ENCODE measurements at regions not wholly inside any gene's neighbourhood (a gene's known extent, or its start where the extent isn't known, plus 50 kb on each side); places are given as distances from the start of the nearest gene placed in this dataset.
"Not testable (repeated sequence)": the region's sequence is repeated elsewhere in the genome, so short reads cannot be mapped to it uniquely, and the experiment has no call there.

- no peaks in the 10 kb centered on the region for H4K20me1 ChIP-seq (ENCODE audit: insufficient read depth, low read length)
- H3K79me2 ChIP-seq (ENCODE audit: low read length) = no peaks in the 10 kb centered on the region
- no peaks in the 10 kb centered on the region for H3K9me2 ChIP-seq (replicated peaks; ENCODE audit: insufficient read depth, low read length)
- no peaks in the 10 kb centered on the region for H3F3A ChIP-seq (ENCODE audit: insufficient read depth, low read length)
- H3K4me2 ChIP-seq (ENCODE audit: low read depth, low read length) = no peak overlapping the region
- H3K9me3 ChIP-seq (replicated peaks; ENCODE audit: insufficient read depth, low read length) = no peaks in the 10 kb centered on the region
- H3K27me3 ChIP-seq (replicated peaks; ENCODE audit: insufficient read depth, low read length) = no peaks in the 10 kb centered on the region
- H3K27ac ChIP-seq (ENCODE audit: low read length) = no peak overlapping the region
- no peaks in the 10 kb centered on the region for H3K36me3 ChIP-seq (replicated peaks; ENCODE audit: insufficient read depth, low read length)
- H3K4me1 ChIP-seq (ENCODE audit: low read length) = no peaks in the 10 kb centered on the region
- H3K4me3 ChIP-seq (ENCODE audit: low read length) = no peak overlapping the region
- no peak for DNase-seq
- no peak for TF ChIP-seq CTCF (IDR thresholded peaks at IDR 0.05; ENCODE audit: low read length)
- TF ChIP-seq EZH2 (optimal IDR thresholded peaks at IDR 0.05; ENCODE audit: low read depth, low read length) = no peak
- TF ChIP-seq EZH2phosphoT487 (IDR thresholded peaks at IDR 0.05; ENCODE audit: low read length) = no peak
- H3K9ac ChIP-seq (ENCODE audit: low read length) = no peak overlapping the region
- H2AFZ ChIP-seq (ENCODE audit: low read length) = no peak overlapping the region
Observed at GRCh38 chr18:10252952-10253705, 201.3 kb upstream of the APCDD1 start.

GRCh38 chr18:10256276-10256675, 198.2 kb upstream of the APCDD1 start:
- H3K9ac ChIP-seq (ENCODE audit: low read length); H3K4me1 ChIP-seq (ENCODE audit: low read length); H3K27ac ChIP-seq (ENCODE audit: low read length); H3F3A ChIP-seq (ENCODE audit: insufficient read depth, low read length); H3K9me3 ChIP-seq (replicated peaks; ENCODE audit: insufficient read depth, low read length); H3K4me2 ChIP-seq (ENCODE audit: low read depth, low read length); H3K4me3 ChIP-seq (ENCODE audit: low read length); H4K20me1 ChIP-seq (ENCODE audit: insufficient read depth, low read length); H3K36me3 ChIP-seq (replicated peaks; ENCODE audit: insufficient read depth, low read length); DNase-seq; H3K27me3 ChIP-seq (replicated peaks; ENCODE audit: insufficient read depth, low read length); H2AFZ ChIP-seq (ENCODE audit: low read length); H3K79me2 ChIP-seq (ENCODE audit: low read length); H3K9me2 ChIP-seq (replicated peaks; ENCODE audit: insufficient read depth, low read length): not testable (repeated sequence)

- Histone ChIP-seq H3K79me2 (ENCODE audit: low read length) (no peaks in the 10 kb centered on the region), H3F3A (ENCODE audit: insufficient read depth, low read length) (no peaks in the 10 kb centered on the region), H3K4me2 (ENCODE audit: low read depth, low read length) (no peak overlapping the region), H2AFZ (ENCODE audit: low read length) (no peak overlapping the region), H3K27ac (ENCODE audit: low read length) (no peak overlapping the region), H4K20me1 (ENCODE audit: insufficient read depth, low read length) (no peaks in the 10 kb centered on the region), H3K4me1 (ENCODE audit: low read length) (no peaks in the 10 kb centered on the region), H3K36me3 (replicated peaks; ENCODE audit: insufficient read depth, low read length) (no peaks in the 10 kb centered on the region), H3K9me2 (replicated peaks; ENCODE audit: insufficient read depth, low read length) (no peaks in the 10 kb centered on the region), H3K9me3 (replicated peaks; ENCODE audit: insufficient read depth, low read length) (no peaks in the 10 kb centered on the region), H3K9ac (ENCODE audit: low read length) (no peak overlapping the region), H3K27me3 (replicated peaks; ENCODE audit: insufficient read depth, low read length) (no peaks in the 10 kb centered on the region), H3K4me3 (ENCODE audit: low read length) (no peak overlapping the region)
- DNase-seq = no peak
- TF ChIP-seq CTCF (IDR thresholded peaks at IDR 0.05; ENCODE audit: low read length) (no peak), EZH2 (optimal IDR thresholded peaks at IDR 0.05; ENCODE audit: low read depth, low read length) (no peak), EZH2phosphoT487 (IDR thresholded peaks at IDR 0.05; ENCODE audit: low read length) (no peak)
Observed at GRCh38 chr18:10258836-10259474, 195.5 kb upstream of the APCDD1 start.

GRCh38 chr18:10259901-10260300, 194.5 kb upstream of the APCDD1 start:
- Histone ChIP-seq H3K4me1 (ENCODE audit: low read length) (no peaks in the 10 kb centered on the region), H3K4me3 (ENCODE audit: low read length) (no peak overlapping the region), H3K79me2 (ENCODE audit: low read length) (no peaks in the 10 kb centered on the region), H4K20me1 (ENCODE audit: insufficient read depth, low read length) (no peaks in the 10 kb centered on the region), H3K9me3 (replicated peaks; ENCODE audit: insufficient read depth, low read length) (no peaks in the 10 kb centered on the region), H2AFZ (ENCODE audit: low read length) (no peak overlapping the region), H3K4me2 (ENCODE audit: low read depth, low read length) (no peak overlapping the region), H3K27me3 (replicated peaks; ENCODE audit: insufficient read depth, low read length) (no peaks in the 10 kb centered on the region), H3K27ac (ENCODE audit: low read length) (no peak overlapping the region), H3K36me3 (replicated peaks; ENCODE audit: insufficient read depth, low read length) (no peaks in the 10 kb centered on the region), H3F3A (ENCODE audit: insufficient read depth, low read length) (no peaks in the 10 kb centered on the region), H3K9me2 (replicated peaks; ENCODE audit: insufficient read depth, low read length) (no peaks in the 10 kb centered on the region), H3K9ac (ENCODE audit: low read length) (no peak overlapping the region)
- DNase-seq = no peak
- TF ChIP-seq EZH2 (optimal IDR thresholded peaks at IDR 0.05; ENCODE audit: low read depth, low read length) (no peak), CTCF (IDR thresholded peaks at IDR 0.05; ENCODE audit: low read length) (no peak), EZH2phosphoT487 (IDR thresholded peaks at IDR 0.05; ENCODE audit: low read length) (no peak)

Data from MM.1S (cell line).